Activated naive CD4-positive, alpha-beta T cell treated with anti-CD3 and anti-CD28 coated beads for 36 hours (primary cell): ENCODE measurements at regions not wholly inside any gene's neighbourhood (a gene's known extent, or its start where the extent isn't known, plus 50 kb on each side); places are given as distances from the start of the nearest gene placed in this dataset.
"Not testable (repeated sequence)": the region's sequence is repeated elsewhere in the genome, so short reads cannot be mapped to it uniquely, and the experiment has no call there.

ENCODE experiments used
- CTCF ChIA-PET: fragments of 350-600 bp; sonication (Branson Sonifier 250); formaldehyde crosslinking; loops from one replicate; lab custom pipeline; 2021; ENCODE audit warnings: antibody characterized with exemption; lab: Charles Lee
- DNase-seq: peaks from one replicate; pipeline ENCODE4 v3.0.0-alpha.2; 2020
- H3K27ac Mint-ChIP-seq: one replicate; pipeline ENCODE4 v1.8.0; 2021; ENCODE audit warnings: mild to moderate bottlenecking, mixed read lengths
- H3K27me3 Mint-ChIP-seq: one replicate; pipeline ENCODE4 v1.8.0; 2021; ENCODE audit warnings: low read depth, mixed read lengths
- H3K36me3 Mint-ChIP-seq: one replicate; pipeline ENCODE4 v1.8.0; 2021; ENCODE audit warnings: low read depth, mixed read lengths
- H3K4me1 Mint-ChIP-seq: one replicate; pipeline ENCODE4 v1.8.0; 2021; ENCODE audit warnings: low read depth, mixed read lengths
- H3K4me3 Mint-ChIP-seq: one replicate; pipeline ENCODE4 v1.8.0; 2021; ENCODE audit warnings: mild to moderate bottlenecking, moderate library complexity, mixed read lengths
- H3K9me3 Mint-ChIP-seq: one replicate; pipeline ENCODE4 v1.8.0; 2021; ENCODE audit warnings: mixed read lengths
- intact Hi-C: fragments of 100-400 bp; cut with micrococcal nuclease; formaldehyde crosslinking; loops from one replicate; pipeline ENCODE4 v1.15.1; 2023

- H3K4me1 Mint-ChIP-seq, intact Hi-C loops, CTCF ChIA-PET, DNase-seq, H3K36me3 Mint-ChIP-seq, H3K9me3 Mint-ChIP-seq, H3K4me3 Mint-ChIP-seq, H3K27me3 Mint-ChIP-seq, H3K27ac Mint-ChIP-seq: not testable (repeated sequence)
Measured at GRCh38 chr1:146656356-146657060, 281.6 kb upstream of the NBPF12 start.

GRCh38 chr1:146654763-146655162 lies 283.4 kb upstream of the NBPF12 start:
- CTCF ChIA-PET, intact Hi-C loops, DNase-seq, H3K36me3 Mint-ChIP-seq, H3K4me1 Mint-ChIP-seq, H3K4me3 Mint-ChIP-seq, H3K27ac Mint-ChIP-seq, H3K9me3 Mint-ChIP-seq, H3K27me3 Mint-ChIP-seq: not testable (repeated sequence)

- DNase-seq, H3K4me1 Mint-ChIP-seq, intact Hi-C loops, H3K4me3 Mint-ChIP-seq, H3K27me3 Mint-ChIP-seq, H3K27ac Mint-ChIP-seq, H3K36me3 Mint-ChIP-seq, CTCF ChIA-PET, H3K9me3 Mint-ChIP-seq: not testable (repeated sequence)
Measured at GRCh38 chr1:146645978-146646604, 292.0 kb upstream of the NBPF12 start.

GRCh38 chr1:146641534-146641933 lies 296.6 kb upstream of the NBPF12 start:
- DNase-seq, CTCF ChIA-PET, H3K9me3 Mint-ChIP-seq, H3K4me1 Mint-ChIP-seq, H3K27me3 Mint-ChIP-seq, H3K27ac Mint-ChIP-seq, H3K4me3 Mint-ChIP-seq, H3K36me3 Mint-ChIP-seq, intact Hi-C loops: not testable (repeated sequence)

- H3K27me3 Mint-ChIP-seq, H3K36me3 Mint-ChIP-seq, CTCF ChIA-PET, H3K4me1 Mint-ChIP-seq, H3K4me3 Mint-ChIP-seq, H3K9me3 Mint-ChIP-seq, DNase-seq, intact Hi-C loops, H3K27ac Mint-ChIP-seq: not testable (repeated sequence)
Measured at GRCh38 chr1:146640671-146641070, 297.5 kb upstream of the NBPF12 start.

- H3K36me3 Mint-ChIP-seq, H3K27ac Mint-ChIP-seq, intact Hi-C loops, H3K4me1 Mint-ChIP-seq, H3K4me3 Mint-ChIP-seq, CTCF ChIA-PET, H3K9me3 Mint-ChIP-seq, H3K27me3 Mint-ChIP-seq, DNase-seq: not testable (repeated sequence)
Measured at GRCh38 chr1:146630302-146630701, 307.8 kb upstream of the NBPF12 start.

- H3K4me3 Mint-ChIP-seq, intact Hi-C loops, H3K27me3 Mint-ChIP-seq, H3K36me3 Mint-ChIP-seq, DNase-seq, H3K27ac Mint-ChIP-seq, H3K9me3 Mint-ChIP-seq, CTCF ChIA-PET, H3K4me1 Mint-ChIP-seq: not testable (repeated sequence)
Measured at GRCh38 chr1:146618582-146618981, 319.5 kb upstream of the NBPF12 start.

GRCh38 chr1:146604681-146605080 lies 333.4 kb upstream of the NBPF12 start:
- H3K27ac Mint-ChIP-seq, DNase-seq, H3K27me3 Mint-ChIP-seq, H3K4me1 Mint-ChIP-seq, CTCF ChIA-PET, intact Hi-C loops, H3K36me3 Mint-ChIP-seq, H3K4me3 Mint-ChIP-seq, H3K9me3 Mint-ChIP-seq: not testable (repeated sequence)

- H3K4me3 Mint-ChIP-seq, H3K36me3 Mint-ChIP-seq, CTCF ChIA-PET: not testable (repeated sequence)
Measured at GRCh38 chr1:146600720-146601307, 337.3 kb upstream of the NBPF12 start.

GRCh38 chr1:146599906-146600305 lies 338.2 kb upstream of the NBPF12 start:
- H3K9me3 Mint-ChIP-seq, H3K27ac Mint-ChIP-seq, H3K27me3 Mint-ChIP-seq, H3K36me3 Mint-ChIP-seq, DNase-seq, H3K4me3 Mint-ChIP-seq, H3K4me1 Mint-ChIP-seq, intact Hi-C loops, CTCF ChIA-PET: not testable (repeated sequence)

More at GRCh38 chr1:146600720-146601307, 337.3 kb upstream of the NBPF12 start:
- H3K27me3 Mint-ChIP-seq, H3K27ac Mint-ChIP-seq, H3K9me3 Mint-ChIP-seq, H3K4me1 Mint-ChIP-seq, DNase-seq, intact Hi-C loops: not testable (repeated sequence)

- H3K4me1 Mint-ChIP-seq, H3K27me3 Mint-ChIP-seq, CTCF ChIA-PET, DNase-seq, intact Hi-C loops, H3K27ac Mint-ChIP-seq, H3K4me3 Mint-ChIP-seq, H3K9me3 Mint-ChIP-seq, H3K36me3 Mint-ChIP-seq: not testable (repeated sequence)
Measured at GRCh38 chr1:146581229-146581628, 352.4 kb upstream of the NOTCH2NLA start.

GRCh38 chr1:146567541-146567940 lies 338.7 kb upstream of the NOTCH2NLA start:
- H3K27me3 Mint-ChIP-seq, H3K27ac Mint-ChIP-seq, H3K36me3 Mint-ChIP-seq, H3K4me3 Mint-ChIP-seq, DNase-seq, H3K9me3 Mint-ChIP-seq, CTCF ChIA-PET, H3K4me1 Mint-ChIP-seq, intact Hi-C loops: not testable (repeated sequence)

- DNase-seq, CTCF ChIA-PET, H3K4me3 Mint-ChIP-seq, H3K9me3 Mint-ChIP-seq, H3K27ac Mint-ChIP-seq, H3K4me1 Mint-ChIP-seq, intact Hi-C loops, H3K27me3 Mint-ChIP-seq, H3K36me3 Mint-ChIP-seq: not testable (repeated sequence)
Measured at GRCh38 chr1:146558032-146558431, 329.2 kb upstream of the NOTCH2NLA start.
